ENCODE measurements at regions not wholly inside any gene's neighbourhood (a gene's known extent, or its start where the extent isn't known, plus 50 kb on each side); places are given as distances from the start of the nearest gene placed in this dataset.

DNA sequence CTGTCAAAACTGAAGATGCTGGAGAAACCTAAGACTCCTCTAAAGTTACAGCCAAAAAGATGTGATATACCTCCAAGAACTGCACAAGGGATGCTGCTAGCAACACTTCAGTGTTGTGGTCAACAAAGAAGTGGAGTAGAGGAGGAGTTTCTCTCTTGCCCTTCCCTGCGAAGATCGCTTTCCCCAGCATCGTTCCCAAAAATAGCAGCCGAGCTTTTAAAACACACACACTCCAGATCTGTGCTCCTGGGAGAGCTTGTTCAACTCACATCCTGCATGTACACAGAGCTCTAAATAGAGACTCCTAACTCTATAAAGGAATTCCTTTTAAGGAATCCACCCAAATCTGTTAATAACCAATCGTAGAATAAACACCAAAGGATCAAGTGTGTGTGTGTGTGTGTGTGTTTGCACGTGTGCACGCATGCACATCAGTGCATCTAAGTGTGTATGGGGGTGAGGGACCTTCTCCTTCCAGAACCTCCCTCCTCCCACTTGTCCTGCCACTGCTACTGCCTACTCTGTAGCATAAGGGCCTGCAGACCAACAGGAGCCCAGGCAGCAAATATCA is 58.5 kb downstream of the PSMG1 start:
- no peak for DNase-seq (ENCODE audit: low read depth, low spot score)

DNA sequence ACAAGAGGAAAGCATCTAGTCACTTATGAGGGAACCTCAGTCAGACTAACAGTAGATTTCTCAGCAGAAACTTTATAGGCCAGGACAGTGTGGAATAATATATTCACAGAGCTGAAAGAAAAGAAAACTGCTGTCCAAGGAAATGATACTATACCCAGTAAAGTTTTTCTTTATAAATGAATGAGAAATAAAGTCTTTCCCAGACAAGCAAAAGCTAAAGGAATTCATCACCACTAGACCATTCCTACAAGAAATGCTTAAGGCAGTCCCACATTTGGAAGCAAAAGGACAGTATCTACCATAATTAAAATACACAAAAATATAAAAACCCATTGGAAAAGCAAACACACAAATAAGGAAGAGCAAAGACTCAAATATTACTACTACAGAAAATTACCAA is 59.9 kb downstream of the PSMG1 start:
- no peak for DNase-seq (ENCODE audit: low read depth, low spot score)

DNA sequence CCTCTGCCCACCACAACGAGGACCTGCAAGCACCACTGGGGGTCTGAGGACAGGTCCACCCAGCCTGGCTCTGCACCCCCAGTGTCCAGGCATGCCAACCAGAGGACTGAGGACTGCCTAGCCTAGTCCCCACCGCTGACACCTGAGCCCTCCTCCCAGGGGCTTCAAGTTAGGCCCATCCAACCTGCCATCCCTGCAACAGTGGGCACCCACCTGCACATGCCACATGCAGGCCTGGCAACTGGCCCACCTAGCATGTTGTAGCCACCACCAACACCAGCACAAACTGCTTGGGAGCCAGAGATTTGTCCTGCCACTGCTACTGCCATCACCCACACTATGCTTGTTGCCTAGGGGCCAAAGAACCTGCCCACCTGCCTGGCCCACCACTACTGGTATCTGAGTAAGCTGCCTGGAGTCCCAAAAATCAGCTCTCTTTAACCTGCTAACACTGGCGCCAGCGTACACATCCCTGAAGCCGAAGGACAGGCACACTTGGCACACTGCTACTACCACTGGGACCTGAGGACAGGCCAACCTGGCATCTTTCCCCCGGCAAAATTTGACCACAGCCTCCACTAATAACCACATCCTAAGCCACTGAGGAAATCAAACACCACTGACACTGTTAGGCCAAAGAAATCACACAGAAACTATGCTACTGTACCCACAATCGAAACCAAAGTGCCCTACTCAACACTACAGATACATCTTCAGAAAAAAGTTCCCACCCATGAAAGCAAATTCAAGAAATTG is 61.5 kb downstream of the PSMG1 start:
- no peak for DNase-seq (ENCODE audit: low read depth, low spot score)

DNA sequence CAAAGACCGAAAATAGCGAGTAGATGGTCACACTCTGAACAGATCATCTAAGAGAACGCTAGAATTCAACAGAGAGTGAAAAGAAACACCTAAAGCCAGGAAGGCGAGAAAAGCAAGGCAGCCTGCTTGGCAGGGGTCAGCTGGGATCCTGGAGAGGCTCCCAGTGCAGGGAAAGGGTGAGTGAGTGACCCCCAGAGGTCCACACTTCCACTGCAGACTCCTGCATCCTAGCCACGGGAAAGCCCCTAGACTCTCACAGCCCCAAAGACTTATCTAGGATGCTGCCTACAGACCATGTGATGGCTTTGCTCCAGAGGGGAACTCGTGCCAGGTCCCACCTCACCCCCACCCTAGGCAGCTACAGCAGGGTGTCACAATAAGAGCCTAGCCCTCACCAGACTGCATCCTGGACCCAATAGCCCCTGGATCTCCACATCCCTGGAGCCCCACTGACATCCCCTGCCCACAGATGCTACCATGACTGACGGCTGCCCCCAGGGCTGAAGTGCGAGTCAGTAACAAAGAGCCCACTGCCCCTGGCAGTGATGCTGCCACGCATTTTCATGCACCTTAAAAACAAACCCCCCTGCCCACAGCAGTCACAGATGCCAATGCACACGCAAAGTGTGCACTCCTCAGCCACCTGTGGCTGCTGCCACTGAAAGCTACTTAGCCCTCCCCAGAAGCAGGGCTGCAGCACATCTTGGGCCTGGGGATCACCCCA is 62.2 kb downstream of the PSMG1 start:
- DNase-seq (ENCODE audit: low read depth, low spot score): no peak

DNA sequence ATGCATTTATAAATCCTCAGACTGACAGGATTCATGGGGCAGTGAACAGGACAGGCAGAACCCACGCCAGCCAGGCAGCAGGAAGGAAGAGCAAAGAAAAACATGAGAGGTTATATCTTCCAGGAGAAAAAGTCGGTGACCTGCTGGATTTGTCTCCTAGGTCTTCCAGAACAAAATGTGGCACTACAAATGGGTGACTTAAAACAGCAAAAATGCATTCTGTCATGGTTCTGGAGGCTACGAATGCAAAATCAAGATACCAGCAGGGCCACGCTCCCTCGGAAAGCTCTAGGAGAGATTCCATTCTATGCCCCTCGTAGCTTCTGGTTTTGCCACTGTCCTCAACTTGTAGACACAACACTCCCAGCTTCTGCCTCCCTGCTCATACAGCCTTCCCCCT is 63.4 kb downstream of the PSMG1 start:
- DNase-seq (ENCODE audit: low read depth, low spot score): no peak

DNA sequence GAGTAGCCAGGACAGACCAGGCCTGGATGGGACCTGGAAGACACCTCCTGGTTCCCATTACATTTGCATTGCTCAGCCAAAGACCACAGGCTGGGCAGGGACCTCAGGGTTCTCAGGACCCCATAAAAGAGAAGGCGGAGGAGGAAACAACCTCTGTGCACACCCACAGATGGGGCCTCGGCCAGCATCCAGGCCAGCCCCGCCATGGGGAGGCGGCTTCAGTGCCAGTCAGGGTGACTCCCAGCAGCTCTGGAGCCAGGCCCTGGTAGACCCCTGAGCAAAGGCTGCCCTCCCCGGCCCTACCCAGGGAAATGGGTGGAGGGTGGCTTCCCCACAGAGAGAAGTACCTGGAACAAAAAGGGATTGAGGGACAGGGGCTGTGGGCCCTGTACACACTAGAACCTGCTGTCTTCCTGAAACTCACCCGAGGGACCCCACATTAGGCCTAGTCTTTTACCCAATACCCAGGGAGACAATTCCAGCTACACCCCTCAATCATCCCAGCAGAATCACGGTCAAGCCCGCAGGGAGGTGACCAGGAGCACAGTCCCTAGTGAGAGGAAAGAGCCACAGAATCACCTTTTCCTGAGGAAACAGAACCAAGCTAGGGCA is 64.5 kb downstream of the PSMG1 start:
- no peak for DNase-seq (ENCODE audit: low read depth, low spot score)

DNA sequence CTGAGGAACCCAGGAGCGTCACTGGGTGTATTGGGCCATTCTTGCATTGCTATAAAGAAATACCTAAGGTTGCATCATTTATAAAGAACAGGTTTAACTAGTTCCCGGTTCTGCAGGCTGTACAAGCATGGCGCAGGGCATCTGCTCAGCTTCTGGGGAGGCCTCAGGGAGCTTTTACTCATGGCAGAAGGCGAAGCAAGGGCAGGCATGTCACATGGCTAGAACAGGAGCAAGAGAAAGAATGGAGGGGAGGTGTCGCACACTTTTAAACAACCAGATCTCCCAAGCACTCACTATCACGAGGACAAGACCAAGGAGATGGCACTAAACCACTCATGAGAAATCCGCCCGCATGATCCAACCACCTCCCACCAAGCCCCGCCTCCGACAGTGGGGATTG is 65.2 kb downstream of the PSMG1 start:
- DNase-seq (ENCODE audit: low read depth, low spot score): no peak

DNA sequence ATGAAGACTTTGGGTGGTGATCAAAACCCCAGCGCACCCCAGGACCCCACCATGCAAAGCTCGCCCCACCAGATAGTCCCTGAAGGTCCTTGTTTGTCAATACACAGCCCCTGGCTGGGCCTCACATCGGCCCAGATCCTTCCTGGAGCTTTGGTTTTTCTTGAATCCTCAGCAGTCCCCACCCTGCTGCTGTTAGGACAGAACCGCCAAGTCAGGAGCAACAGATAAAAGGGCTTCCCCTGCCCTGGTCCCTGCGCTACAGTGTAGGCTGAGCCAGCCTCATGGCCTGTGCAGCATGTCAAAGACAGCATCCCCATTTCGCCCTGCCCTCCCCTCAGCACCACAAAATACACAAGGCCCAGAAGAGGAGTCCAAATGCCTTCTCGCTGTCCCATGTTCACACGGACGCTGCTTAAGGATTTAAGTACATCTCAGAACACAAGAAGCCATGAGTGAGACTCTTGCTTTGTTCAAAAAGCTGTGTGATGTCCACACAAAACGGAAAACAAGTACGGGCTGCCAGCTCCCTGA is 65.7 kb downstream of the PSMG1 start:
- DNase-seq (ENCODE audit: low read depth, low spot score): no peak

DNA sequence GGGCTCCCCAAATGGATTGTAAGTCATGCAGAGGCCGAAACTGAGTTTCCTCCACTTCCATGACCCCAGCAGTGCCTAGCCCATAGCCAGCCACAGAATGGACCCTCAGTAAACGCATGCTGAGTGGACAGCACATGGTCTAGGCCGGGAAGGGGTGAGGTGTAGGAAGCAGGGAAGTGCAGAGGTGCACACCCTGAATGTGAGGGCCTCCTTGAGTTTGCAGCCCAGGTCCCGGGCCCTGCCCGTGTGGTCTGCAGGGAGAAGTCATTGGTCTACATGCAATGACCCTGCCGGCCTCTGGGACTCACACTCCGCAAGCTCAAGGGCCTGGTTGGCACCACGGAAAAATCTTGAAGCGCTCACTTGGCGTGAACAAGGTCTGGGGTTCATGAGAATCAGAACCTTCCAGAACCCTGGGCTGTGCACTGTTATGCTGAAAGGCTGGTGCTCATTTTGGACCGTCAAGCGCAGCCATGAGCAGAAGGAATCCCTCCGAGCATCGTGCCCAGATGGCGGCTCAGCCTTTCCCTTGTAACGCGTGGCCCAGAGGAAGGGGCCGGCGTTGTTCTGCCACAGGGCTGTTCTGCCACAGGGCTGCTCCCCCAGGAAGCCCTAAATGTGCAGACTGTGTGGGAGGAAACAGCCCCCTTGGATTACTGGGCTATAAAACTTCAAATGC is 66.4 kb downstream of the PSMG1 start:
- no peak for DNase-seq (ENCODE audit: low read depth, low spot score)

DNA sequence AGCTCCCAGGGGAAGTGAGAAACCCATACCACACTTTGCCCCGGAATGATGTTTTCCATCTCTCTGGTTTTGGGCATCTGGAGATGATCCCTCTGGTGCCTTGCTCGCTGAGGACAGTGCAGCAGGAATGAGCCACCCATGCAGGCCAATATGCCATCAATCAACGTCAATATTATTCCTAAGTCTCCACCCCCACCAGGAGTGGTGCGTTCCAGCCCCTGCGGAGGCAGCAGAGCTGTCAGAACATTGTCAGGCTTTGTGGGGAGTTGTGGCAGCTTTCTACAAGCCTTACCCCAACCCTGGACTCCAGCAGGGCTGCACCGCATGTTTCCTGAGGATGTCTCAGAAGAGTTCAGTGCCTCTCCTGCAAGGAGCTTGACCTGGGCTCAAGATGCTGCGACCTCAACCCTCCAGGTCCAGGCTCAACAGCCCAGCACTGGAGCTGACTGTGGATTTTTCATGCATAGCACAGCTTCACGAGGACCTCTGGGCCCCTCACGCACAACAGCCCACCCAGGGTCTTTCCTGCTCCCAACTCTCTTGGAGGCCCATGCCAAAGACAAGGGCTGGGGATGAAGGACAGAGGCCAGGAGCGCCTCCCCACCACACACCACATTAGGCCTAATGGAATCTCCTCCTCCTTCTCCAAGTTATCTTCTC is 67.5 kb downstream of the PSMG1 start:
- DNase-seq (ENCODE audit: low read depth, low spot score): no peak

DNA sequence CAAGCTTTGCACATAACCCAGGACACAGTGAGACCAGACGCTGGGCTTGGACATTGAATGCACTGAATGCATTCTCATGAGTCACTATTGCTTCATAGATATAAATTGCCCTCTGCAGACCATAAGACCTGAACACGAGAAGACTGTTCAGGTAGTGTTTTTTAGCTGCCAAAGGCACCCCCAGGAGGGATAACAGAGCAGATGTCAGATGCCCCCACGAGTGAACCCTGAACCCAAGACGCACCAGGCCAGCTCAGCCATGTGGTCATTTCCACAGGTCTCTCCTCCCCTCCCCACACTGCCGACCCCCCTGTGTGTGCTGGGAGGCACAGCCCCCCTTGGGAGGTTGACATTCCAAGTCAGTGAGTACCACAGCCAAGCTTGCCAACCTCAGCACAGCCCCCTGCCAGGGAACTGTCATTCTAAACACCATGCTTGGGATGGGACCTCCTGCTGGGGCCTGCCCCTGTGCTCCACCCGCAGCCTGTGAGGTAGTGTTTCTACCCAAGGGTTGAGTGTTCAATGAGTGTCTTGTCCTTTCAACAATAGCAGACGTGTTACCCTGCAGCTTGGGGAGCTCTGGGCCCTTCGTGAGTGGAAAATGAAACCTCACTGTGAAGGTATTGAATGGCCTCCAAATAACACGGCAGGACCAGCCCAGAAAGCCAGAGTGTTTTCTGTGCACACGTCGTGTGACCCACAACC is 68.2 kb downstream of the PSMG1 start:
- no peak for DNase-seq (ENCODE audit: low read depth, low spot score)

DNA sequence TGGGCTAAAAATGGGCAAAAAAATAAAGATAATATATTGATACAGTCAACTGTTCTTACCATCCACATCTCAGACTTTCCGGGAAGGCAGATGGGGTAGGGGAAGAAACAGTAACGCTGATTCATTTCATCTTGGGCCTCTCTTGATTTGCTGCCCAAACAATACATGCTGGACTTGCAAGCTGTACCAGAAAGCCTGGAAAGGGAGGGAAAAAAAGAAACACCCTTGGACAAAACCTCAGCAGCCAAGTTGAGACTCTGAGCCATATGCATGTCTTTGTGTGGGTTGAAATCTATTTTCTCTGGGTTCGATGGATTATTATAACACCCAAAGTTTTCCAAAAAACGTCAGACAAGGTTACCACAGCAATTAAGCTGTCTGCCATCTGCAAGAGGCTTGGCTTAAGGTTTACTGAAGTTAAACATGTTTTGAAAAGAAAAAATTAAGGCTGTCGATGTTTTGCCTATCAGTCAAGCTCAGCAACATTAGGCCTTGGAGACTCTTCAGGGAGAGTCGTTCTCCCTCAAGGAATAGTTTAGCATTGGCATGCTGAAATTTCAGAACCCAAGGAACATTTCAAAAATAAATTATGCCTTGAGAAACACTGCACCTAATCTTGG is 71.2 kb downstream of the PSMG1 start:
- no peak for DNase-seq (ENCODE audit: low read depth, low spot score)

DNA sequence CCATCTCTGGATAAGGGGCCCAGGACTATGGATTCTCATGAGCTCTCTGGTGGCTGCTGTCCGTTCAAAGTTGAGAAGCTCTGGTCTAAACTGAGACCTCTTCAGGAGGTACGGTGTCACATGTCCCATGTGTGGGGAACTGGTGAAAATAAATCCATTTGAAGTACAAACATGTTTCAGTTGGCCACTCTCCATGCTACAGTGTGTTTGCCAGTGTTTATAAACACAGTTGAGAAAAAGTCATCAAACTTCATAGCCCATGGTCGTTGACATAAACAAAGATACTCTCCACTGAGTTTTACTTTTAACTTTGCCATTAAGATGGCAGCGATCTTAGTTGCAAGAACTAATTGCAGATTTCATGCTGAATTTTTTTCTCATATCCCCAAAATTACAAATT is 72.8 kb downstream of the PSMG1 start:
- no peak for DNase-seq (ENCODE audit: low read depth, low spot score)

DNA sequence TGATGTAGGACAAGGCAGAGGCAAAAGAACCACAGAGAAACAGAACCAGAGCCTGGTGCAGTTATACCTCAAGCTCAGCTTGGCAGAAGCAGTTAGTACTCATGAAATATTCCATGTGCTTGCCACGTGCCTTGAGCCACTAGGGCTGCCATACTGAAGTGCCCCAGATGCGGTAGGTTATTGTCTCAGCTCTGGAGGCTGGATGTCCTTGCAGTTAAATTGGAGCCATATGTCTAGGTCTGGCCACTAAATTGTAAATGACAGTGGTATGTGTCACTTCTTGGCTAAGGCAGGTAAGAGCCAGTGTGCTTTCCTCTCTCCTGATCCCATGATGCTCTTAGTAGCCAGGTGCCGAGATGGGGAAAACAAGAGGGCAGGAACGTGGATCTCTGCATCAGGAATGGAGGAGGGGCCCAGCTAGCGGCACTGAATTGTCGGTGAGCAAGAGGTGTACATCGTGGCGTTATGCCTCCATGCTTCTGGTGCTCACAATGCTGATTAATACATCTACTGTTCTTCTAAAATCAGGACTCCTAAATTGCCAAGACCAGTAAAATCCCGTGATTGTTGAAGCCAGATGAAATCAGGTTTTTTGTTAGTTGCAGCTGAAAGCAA is 73.5 kb downstream of the PSMG1 start:
- DNase-seq (ENCODE audit: low read depth, low spot score): no peak

DNA sequence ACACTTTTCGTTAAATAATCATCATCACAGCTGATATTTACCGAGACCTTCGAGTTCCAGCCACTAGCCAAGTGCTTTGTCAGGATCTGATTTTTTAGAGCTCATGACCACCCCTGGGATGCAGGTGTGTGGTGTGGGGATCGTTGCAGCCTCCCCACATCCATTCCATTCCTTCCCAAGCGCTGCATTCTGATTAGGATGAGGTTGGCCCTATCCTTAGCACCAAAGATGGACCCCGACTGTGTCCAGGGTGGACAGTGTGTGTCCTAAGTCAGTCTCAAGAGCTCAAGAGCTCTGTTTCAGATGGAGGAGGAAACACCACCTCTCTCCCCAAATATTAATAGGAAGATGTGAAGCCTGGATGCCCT is 74.1 kb downstream of the PSMG1 start:
- DNase-seq (ENCODE audit: low read depth, low spot score): no peak

DNA sequence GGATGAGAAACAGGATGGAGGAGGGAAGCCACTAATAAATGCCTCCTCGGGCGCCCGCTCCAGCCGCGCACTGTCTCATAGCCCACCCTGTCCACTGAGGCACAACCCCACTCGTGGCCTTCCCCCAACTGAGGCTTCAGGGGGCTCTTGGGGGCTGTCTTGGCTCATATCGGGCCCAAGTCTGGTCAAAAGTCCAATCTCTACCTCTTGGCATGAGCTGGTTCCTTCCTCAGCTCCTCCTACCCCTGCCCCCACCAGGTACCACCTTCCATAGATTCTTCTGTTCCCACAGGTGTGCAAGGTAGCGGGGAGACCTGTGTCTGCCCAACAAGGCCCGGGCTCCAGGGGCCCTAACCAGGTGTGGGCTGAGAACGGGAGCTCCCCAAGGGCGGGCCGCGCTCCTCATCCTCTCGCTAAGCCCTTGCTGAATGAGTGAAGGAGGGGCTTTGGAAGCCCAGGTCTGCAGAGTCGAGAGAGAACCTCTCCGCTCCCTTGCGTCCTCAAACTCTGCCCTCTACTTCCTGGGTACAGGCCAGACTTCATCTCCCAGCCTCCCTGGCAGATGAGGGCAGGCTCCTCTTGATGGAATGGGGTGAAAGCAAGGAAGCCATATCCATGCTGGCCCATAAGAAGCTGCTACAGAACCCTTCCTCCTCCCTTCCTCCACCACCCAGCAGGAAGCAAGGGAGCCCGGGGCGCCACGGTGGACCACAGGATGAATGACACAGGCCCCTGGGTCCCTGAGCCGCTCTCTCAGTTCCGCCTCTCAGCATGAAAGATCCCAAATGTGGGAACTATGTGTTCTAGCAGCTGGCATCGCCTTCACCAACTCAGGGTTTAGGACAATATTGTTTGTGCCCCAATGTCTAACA is 74.7 kb downstream of the PSMG1 start:
- no peak for DNase-seq (ENCODE audit: low read depth, low spot score)

DNA sequence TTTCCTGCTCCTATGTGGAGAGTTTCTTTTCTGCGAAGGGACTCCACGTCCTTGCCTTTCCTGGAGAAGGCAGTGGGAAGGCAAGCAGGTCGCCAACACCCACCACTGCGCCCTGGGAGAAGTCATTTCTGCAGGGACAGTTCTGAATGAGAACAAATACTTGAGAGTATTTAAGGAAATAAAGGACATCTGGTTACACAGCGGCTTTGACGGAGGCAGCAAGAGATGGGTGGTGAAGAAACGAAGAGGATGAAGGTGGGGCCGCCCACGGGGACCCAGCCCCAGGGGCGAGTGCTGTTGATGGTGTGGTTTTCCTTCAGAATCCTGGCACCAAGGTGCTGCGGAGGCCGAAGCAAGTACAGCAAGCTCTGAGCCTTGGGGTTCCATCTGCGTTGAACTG is 75.5 kb downstream of the PSMG1 start:
- DNase-seq (ENCODE audit: low read depth, low spot score): no peak

DNA sequence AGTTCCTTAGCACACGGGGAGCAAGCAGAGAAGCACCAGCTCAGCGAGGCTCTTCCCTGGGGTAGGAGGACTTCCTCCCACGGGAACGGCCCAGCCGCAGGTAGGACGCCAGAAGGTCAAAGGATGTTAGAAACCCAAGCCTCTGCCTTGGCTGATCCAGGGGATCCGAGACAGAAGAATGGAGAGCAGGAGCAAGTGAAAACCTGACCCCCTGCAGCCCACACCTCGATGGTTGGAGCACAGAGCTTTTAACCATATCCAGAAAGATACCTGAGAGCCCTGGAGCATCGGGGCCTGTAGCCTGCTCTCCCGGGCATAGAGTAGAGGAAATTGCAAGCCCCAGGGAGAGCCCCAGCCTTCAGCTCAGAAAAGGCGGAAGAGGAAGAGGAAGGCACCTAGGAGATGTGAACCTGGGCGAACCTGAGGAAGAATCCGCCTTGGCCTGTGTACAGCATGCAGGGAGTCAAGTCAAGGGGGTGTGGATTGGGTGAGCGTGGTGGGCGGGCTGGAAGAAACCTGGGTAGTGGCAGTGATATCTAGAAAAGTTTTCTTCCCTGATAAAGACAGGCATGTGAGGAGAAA is 76.3 kb downstream of the PSMG1 start:
- DNase-seq (ENCODE audit: low read depth, low spot score): no peak

All from activated naive CD8-positive, alpha-beta T cell treated with anti-CD3 and anti-CD28 coated beads, Interleukin-2, amount 50 U/mL, for 16 hours (primary cell).